NCI-H82 (cell line): ENCODE measurements at regions not wholly inside any gene's neighbourhood (a gene's known extent, or its start where the extent isn't known, plus 50 kb on each side); places are given as distances from the start of the nearest gene placed in this dataset.
A peak's percentile ranks its signal among the peaks of the same experiment; 100 is the strongest.

Source experiments
- DNase-seq: peaks from one replicate; lab custom pipeline; 2025; lab: John Stamatoyannopoulos, UW

DNA sequence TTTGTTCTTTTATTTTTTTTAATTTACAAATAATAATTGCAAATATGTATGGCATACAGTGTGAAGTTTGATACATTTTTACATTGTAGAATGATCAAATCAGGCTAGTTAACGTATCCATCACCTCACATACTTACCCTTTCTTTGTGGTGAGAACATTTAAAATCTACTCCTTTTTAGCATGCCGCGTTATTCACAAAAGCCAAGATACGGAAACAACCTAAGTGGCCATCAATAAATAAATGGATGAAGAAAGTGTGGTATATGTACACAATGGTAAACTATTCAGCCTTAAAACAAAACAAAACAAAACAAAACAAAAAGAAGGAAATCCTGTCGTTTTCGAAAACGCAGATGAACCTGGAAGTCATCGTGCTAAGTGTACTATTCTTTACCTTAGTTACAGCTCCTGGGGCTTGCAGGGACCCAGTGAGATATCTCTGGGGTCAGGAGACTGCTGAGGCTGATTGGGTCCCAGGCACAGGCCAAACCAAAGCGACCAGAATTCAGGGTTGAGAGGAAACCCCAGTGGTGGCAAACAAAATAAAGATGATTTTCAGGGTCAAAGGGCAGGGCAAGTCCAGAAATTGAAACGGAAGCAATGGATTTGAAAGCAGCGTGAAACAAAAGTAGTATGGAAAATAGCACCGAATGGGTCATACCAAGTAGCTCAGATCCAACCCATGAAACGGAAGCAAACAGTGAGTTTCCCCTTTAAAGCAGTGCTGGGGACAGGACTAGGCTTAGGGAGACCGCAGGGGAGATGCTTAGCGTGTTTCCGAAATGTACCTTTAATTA, 188.2 kb downstream of the PLPP3 start:
- DNase-seq: no peak

- peak; percentile 79 for DNase-seq
These were observed 189.0 kb downstream of the PLPP3 start for GRCh38 chr1:56390232-56390867.

- no peak for DNase-seq
These were observed 189.6 kb downstream of the PLPP3 start for GRCh38 chr1:56389813-56390212.

- DNase-seq: no peak
These were observed 192.2 kb downstream of the PLPP3 start for GRCh38 chr1:56387071-56387740.

- DNase-seq: no peak
These were observed 194.0 kb downstream of the PLPP3 start for GRCh38 chr1:56385314-56385713.

GRCh38 chr1:56382929-56383328, 196.4 kb downstream of the PLPP3 start:
- no peak for DNase-seq

DNA sequence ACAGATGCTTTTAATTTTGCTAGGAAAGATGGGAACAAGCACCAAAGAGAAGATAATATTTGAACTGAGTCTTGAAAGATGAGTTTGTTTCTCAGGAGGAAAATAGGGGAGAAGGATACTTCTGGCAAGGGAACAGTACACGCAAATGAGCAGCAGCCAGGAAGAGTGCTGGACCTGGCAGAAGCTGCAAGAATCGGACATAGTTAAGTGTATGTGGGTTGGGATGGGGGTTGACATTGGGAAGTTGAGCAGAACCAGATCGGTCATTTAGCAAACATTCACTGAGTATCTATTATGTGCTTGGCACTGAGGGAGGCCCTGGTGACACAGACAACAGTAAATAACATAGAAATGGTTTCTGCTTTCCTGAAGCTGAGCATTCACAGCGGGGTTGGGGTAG, 198.8 kb downstream of the PLPP3 start:
- no peak for DNase-seq

DNA sequence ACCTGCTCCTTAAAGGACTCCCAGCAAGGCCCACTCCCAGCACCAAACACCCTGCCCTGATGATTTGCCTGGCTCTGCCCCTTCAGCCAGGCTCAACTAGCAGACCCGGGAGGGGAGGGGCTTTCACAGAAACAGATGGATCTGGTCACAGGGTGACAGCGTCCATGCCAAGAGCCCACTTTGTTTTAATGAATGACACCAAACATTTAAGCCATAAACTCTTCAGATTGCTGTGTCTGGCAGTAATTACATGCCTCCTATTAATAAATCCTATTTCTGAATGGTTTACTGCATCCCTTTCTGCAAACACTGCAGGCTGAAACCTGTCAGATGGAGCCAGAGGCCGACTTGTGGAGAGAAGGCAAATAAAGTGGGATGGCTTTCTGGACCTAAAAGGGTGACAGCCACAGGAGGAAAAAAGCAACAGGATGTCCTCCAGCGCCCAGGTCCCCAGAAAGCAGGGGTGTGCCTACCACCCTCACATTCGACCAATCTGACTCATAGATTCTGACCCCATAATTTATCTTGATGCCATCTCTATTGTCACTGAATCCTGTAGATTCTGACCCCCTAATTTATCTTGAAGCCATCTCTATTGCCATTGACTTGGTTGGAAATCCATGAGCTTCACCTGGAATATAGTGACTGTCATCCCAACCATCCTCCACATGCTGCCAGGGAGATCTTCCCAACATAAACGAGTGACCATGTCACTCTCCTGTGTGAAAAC, 200.9 kb downstream of the PLPP3 start:
- peak; percentile 73 for DNase-seq

DNA sequence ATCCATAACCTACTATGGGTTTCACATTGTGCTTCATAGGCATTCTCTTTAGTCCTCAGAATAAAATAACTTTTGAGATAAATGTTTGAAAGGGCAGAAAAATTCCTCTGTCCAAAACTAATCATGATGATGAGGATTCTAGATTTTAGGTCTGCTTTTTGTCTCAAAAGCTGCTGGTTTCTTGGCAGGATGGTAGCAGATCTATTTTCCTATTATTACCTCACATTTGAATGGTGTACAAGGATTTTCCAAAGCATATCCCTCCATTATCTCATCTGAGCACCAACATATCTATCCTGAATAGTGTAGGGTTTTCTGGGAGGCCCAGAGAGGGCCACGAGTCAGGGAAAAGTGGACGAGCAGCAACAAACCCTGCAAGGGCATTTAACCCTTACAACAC, 201.9 kb downstream of the PLPP3 start:
- DNase-seq: no peak

- peak; percentile 70 for DNase-seq
These were observed 203.0 kb downstream of the PLPP3 start for GRCh38 chr1:56376188-56376984.

DNA sequence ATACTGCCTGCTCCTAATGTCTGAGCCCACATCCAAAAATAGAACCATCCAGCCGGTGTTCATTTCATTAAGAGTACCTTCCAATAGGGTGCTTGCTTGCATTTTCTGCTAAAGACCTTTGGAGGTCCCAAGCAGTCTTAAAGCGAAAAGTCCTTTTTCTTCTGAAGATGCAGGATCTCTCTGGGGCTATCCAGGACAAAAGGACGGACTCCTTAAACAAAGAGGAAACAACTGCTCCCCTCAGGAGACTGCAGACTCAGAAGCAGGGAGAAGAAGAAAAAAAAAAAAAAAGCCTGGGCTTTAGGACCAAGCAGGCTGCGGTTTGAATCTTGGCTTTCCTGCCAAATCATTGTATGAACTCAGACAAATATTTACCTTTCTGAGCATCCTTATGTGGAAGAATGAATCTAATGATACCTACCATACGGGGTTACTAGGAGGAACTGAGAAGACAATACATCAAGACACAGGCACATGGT, 204.0 kb downstream of the PLPP3 start:
- no peak for DNase-seq

GRCh38 chr1:56374026-56374974, 205.1 kb downstream of the PLPP3 start:
- DNase-seq: peak; percentile 98

GRCh38 chr1:56370513-56370912, 208.8 kb downstream of the PLPP3 start:
- no peak for DNase-seq

DNA sequence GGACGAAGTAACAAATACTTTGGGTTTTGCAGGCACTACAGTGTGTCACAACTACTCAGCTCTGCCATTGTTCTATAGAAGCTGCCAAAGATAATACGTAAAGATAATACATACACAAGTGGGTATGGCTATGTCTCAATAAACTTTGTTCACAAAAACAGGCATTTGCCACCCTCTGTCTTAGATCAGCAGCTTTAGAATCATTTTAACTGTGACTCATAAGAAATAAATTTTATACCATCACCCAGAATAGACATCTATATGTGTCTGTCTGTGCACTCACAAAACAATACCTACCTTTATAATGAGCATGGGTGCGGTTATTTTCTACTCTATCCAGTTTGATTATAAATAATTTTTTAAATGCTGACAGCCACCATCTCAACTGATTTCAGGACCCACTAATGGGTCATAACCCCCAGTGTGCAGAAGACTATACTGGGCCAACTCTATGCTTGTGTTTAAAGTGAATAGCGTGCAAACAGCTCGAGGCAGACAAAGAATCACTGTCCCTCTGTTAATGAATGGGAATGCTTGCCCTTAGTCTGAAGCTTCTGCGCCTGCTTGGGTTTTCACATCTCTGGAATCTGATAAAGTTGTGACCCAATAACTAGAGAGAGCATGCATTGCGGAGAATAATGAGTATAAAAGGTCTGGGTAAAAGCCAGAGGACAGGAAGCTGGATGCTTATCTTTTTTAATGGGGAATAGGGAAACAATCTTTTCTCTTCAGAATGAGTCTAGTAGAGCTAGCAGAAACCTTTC, 216.2 kb downstream of the PLPP3 start:
- DNase-seq: no peak

DNA sequence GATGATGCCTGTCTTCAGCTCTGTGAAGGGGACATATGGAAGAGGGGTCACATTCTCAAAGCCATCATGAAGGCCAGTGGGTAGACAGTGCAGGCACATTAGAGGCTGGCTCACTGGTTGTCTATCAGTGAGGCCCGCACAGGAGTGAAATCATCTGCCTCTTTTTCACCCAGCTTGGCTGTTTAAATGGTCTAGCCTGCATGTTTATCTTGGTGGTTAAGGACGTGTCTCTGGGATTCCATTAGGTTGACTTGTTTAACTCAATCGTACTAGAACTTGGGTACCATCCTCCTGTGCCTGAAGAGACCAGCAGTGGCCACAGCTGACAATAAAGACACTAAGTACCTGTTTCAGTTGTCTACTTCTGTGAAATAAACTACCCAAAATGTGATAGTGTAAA, 219.3 kb downstream of the PLPP3 start:
- DNase-seq: no peak

DNA sequence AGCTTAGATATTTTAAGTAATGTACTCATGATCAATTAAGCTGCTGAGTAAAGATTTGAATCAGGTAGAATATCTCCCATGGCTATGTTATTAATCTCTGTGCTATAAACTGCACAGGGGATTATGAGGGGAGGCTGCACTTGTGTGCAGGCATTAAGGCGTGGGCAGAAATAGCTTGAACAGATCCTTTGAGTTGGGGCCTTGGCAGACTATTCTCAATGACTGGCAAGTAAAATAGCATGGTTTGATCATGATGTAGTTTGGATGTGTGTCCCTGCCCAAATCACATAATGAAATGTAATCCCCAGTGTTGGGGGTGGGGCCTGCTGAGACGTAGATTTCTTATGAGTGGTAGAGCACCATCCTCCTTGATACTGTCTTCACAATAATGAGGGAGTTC, 220.3 kb downstream of the PLPP3 start:
- DNase-seq: peak; percentile 68

GRCh38 chr1:56357927-56358690, 221.3 kb downstream of the PLPP3 start:
- DNase-seq: no peak

DNA sequence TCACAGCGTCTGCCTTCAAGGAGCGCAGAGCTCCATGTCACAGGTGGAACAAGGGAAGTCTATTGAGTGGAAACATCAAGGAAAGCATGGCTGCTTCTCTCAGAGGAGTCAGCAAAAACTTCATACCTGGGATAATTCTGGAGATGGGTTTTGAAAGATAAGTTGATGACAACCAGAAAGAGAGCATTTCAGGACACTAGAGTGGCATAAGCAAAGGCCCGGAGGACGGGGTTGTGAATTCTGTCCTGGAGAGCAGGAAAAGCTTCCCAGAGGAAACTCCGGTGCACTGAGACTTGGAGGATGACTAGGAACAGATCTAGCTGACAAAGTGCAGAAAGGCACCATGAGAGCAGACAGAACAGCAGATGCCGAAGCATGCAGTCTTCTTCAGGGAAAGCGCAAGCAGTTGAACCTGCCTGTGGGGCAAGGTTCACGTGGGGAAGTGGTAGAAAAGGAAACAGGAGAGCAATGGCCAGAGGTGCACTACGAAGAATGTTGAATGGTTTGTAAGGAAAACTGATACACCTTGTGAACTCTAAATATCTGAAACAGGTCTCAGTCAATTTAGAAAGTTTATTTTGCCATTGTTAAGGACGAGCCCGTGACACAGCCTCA, 222.9 kb downstream of the PLPP3 start:
- DNase-seq: no peak
